Esophagus squamous epithelium (tissue), 4 donors: ENCODE measurements at regions not wholly inside any gene's neighbourhood (a gene's known extent, or its start where the extent isn't known, plus 50 kb on each side); places are given as distances from the start of the nearest gene placed in this dataset.

Experiments
- CTCF ChIP-seq, 6 experiments: fragments of 450-650 bp in 4 of 6; fragments of 200-600 bp in 2 of 6; sonication (generic) in 2 of 6; IDR thresholded peaks; one replicate each; pipeline ENCODE4 v1.5.1; 2016 to 2019; ENCODE audit warnings: antibody characterized with exemption in 6 of 6, mild to moderate bottlenecking in 4 of 6, moderate library complexity in 4 of 6
- POLR2A ChIP-seq, 4 donors: fragments of 450-650 bp; IDR thresholded peaks; one replicate each; pipeline ENCODE4 v1.6.1; 2017; ENCODE audit warnings: antibody characterized with exemption in 4 of 4, mild to moderate bottlenecking in 4 of 4, moderate library complexity in 3 of 4

- TF ChIP-seq CTCF (IDR thresholded peaks at IDR 0.05) (no peak), POLR2A (IDR thresholded peaks at IDR 0.05) (no peak)
Measured at GRCh38 chrX:4380710-4381109, 667.3 kb upstream of the PRKX start.
